A549 (cell line): ENCODE measurements at regions not wholly inside any gene's neighbourhood (a gene's known extent, or its start where the extent isn't known, plus 50 kb on each side); places are given as distances from the start of the nearest gene placed in this dataset.

Experiments used
- ATAC-seq, 2 experiments: fragments of 200-7000 bp in 1 of 2; fragments of >200 bp in 1 of 2; cut with Nextera tagmentation in 1 of 2; cut with Tn5 transposase in 1 of 2; 3 replicates each; pipeline versions ENCODE4 v1.8.0 to v1.9.1; 2018 to 2020; ENCODE audit warnings: mild to moderate bottlenecking in 1 of 2, moderate library complexity in 1 of 2
- CTCF ChIA-PET: fragments of 300-600 bp; sonication (Branson Sonifier 250); formaldehyde crosslinking; extraction: SDS; loops from one replicate; lab custom pipeline; 2021; ENCODE audit warnings: antibody characterized with exemption, inconsistent platforms; lab: Yijun Ruan, JAX
- POLR2A ChIA-PET: fragments of 350-600 bp; formaldehyde crosslinking; extraction: SDS; loops from one replicate; lab custom pipeline; 2021; ENCODE audit warnings: antibody characterized with exemption, inconsistent platforms; lab: Yijun Ruan, JAX
- DNase-seq, 2 experiments: peaks; one replicate each; pipeline versions ENCODE4 v3.0.0 to v3.0.0-alpha.2; 2011 to 2016; ENCODE audit warnings: low read depth in 1 of 2, low spot score in 1 of 2
- FAIRE-seq: peaks from 2 replicates; lab custom pipeline; 2011; peaks lifted over from hg19 to GRCh38; lab: Jason Lieb, UNC
- H3K27ac ChIP-seq, 2 experiments: fragments of >200 bp; sonication (Bioruptor Twin); formaldehyde crosslinking; 3 replicates each; pipeline ENCODE4 v1.5.1; 2016 to 2017
- H3K4me1 ChIP-seq: fragments of >200 bp; sonication (Bioruptor Twin); formaldehyde crosslinking; 3 replicates; pipeline ENCODE4 v1.6.1; 2016
- H3K4me2 ChIP-seq: fragments of >200 bp; sonication (Bioruptor Twin); formaldehyde crosslinking; 3 replicates; pipeline ENCODE4 v1.6.1; 2016
- H3K4me3 ChIP-seq: fragments of >200 bp; sonication (Bioruptor Twin); formaldehyde crosslinking; 3 replicates; pipeline ENCODE4 v1.5.1; 2016
- H3K9me3 ChIP-seq: fragments of >200 bp; sonication (Bioruptor Twin); formaldehyde crosslinking; 3 replicates; pipeline ENCODE4 v1.6.1; 2016
- BHLHE40 ChIP-seq: IDR thresholded peaks from 2 replicates; pipeline ENCODE4 v1.6.1; 2012; ENCODE audit warnings: low read depth, low read length, inconsistent platforms
- CBX8 ChIP-seq: fragments of 200-600 bp; sonication (generic); IDR thresholded peaks from 2 replicates; pipeline ENCODE4 v1.6.1; 2016
- EHF ChIP-seq: fragments of 250-450 bp; sonication (Bioruptor Pico); IDR thresholded peaks from 2 replicates; pipeline ENCODE4 v1.5.0; 2020; ENCODE audit warnings: mild to moderate bottlenecking
- EP300 ChIP-seq, 2 experiments: fragments of >200 bp; sonication (Bioruptor Twin); formaldehyde crosslinking; IDR thresholded peaks; 2 replicates in 1 of 2; 3 replicates in 1 of 2; pipeline ENCODE4 v1.6.1; 2016 to 2017
- FOSB ChIP-seq: fragments of 250-450 bp; sonication (Bioruptor Pico); IDR thresholded peaks from 2 replicates; pipeline ENCODE4 v1.5.0; 2020; ENCODE audit warnings: mild to moderate bottlenecking, moderate library complexity
- HDAC2 ChIP-seq: fragments of 200-600 bp; sonication (generic); IDR thresholded peaks from 2 replicates; pipeline ENCODE4 v1.6.1; 2016
- HEYL ChIP-seq: fragments of 250-450 bp; sonication (Bioruptor Pico); IDR thresholded peaks from 2 replicates; pipeline ENCODE4 v1.8.0; 2021; ENCODE audit warnings: mild to moderate bottlenecking, moderate library complexity
- HOXA7 ChIP-seq: fragments of 250-450 bp; sonication (Bioruptor Pico); IDR thresholded peaks from 2 replicates; pipeline ENCODE4 v1.5.0; 2020; ENCODE audit warnings: mild to moderate bottlenecking, moderate library complexity
- MAFK ChIP-seq: fragments of 450-650 bp; IDR thresholded peaks from 2 replicates; pipeline ENCODE4 v1.6.1; 2014; ENCODE audit not compliant: partially characterized antibody
- MAZ ChIP-seq: fragments of 150-350 bp; IDR thresholded peaks from 2 replicates; pipeline ENCODE4 v1.6.1; 2014; ENCODE audit warnings: antibody characterized with exemption, low read depth, low read length, borderline replicate concordance
- POLR2AphosphoS2 ChIP-seq: conservative IDR thresholded peaks from 2 replicates; pipeline ENCODE4 v1.6.1; 2012; ENCODE audit warnings: low read length, improper control_type of control experiment, inconsistent platforms
- RNF2 ChIP-seq: fragments of 200-600 bp; sonication (generic); IDR thresholded peaks from 2 replicates; pipeline ENCODE4 v1.6.1; 2016; ENCODE audit warnings: low read depth, mild to moderate bottlenecking, antibody characterized with exemption, moderate library complexity, borderline replicate concordance
- SMC3 ChIP-seq: fragments of >200 bp; sonication (Bioruptor Twin); formaldehyde crosslinking; IDR thresholded peaks from 3 replicates; pipeline ENCODE4 v1.6.1; 2018; ENCODE audit warnings: inconsistent platforms
- TP53 ChIP-seq: fragments of 250-450 bp; sonication (Bioruptor Pico); IDR thresholded peaks from 2 replicates; pipeline ENCODE4 v1.5.0; 2021; ENCODE audit warnings: mild to moderate bottlenecking, moderate library complexity
- USF2 ChIP-seq: fragments of 450-650 bp; IDR thresholded peaks from 2 replicates; pipeline ENCODE4 v1.6.1; 2014; ENCODE audit warnings: antibody characterized with exemption
- ZC3H11A ChIP-seq: fragments of 450-650 bp; IDR thresholded peaks from 2 replicates; pipeline ENCODE4 v1.6.1; 2014; ENCODE audit warnings: antibody characterized with exemption, mild to moderate bottlenecking
- ZFP36 ChIP-seq: fragments of 450-650 bp; IDR thresholded peaks from 2 replicates; pipeline ENCODE4 v1.6.1; 2014; ENCODE audit warnings: borderline replicate concordance; ENCODE audit not compliant: partially characterized antibody
- ZNF302 ChIP-seq: fragments of 250-450 bp; sonication (Bioruptor Pico); IDR thresholded peaks from 2 replicates; pipeline ENCODE4 v1.9.0; 2021; ENCODE audit warnings: inconsistent platforms, mild to moderate bottlenecking, moderate library complexity
- WGBS: methylation state at CpG from one replicate; pipeline ENCODE4 v1.1.6; 2017; ENCODE audit errors: missing lambda C conversion rate; 5-methylcytosine and 5-hydroxymethylcytosine counted together
- TF ChIP-seq, protein P1 (sequence below): fragments of 250-450 bp; sonication (Bioruptor Pico); IDR thresholded peaks from 2 replicates; pipeline ENCODE4 v1.5.0; 2021; ENCODE audit warnings: mild to moderate bottlenecking, moderate library complexity, borderline replicate concordance
- TF ChIP-seq, protein P2 (sequence below): fragments of >200 bp; sonication (Bioruptor Twin); formaldehyde crosslinking; IDR thresholded peaks from 3 replicates; pipeline ENCODE4 v1.6.1; 2016
- TF ChIP-seq, protein P3 (sequence below): fragments of >200 bp; sonication (Bioruptor Twin); formaldehyde crosslinking; IDR thresholded peaks from 3 replicates; pipeline ENCODE4 v1.5.1; 2016
- TF ChIP-seq, protein P4 (sequence below): IDR thresholded peaks from 2 replicates; pipeline ENCODE4 v1.6.1; 2012
- TF ChIP-seq, protein P5 (sequence below): fragments of 200-600 bp; sonication (generic); IDR thresholded peaks from 2 replicates; pipeline ENCODE4 v1.6.1; 2016; ENCODE audit warnings: antibody characterized with exemption, mild to moderate bottlenecking, moderate library complexity

GRCh38 chr15:88312941-88313579 is 56.5 kb upstream of the NTRK3 start:
- no peak overlapping the region for H3K4me3 ChIP-seq
- no peak for FAIRE-seq

DNA sequence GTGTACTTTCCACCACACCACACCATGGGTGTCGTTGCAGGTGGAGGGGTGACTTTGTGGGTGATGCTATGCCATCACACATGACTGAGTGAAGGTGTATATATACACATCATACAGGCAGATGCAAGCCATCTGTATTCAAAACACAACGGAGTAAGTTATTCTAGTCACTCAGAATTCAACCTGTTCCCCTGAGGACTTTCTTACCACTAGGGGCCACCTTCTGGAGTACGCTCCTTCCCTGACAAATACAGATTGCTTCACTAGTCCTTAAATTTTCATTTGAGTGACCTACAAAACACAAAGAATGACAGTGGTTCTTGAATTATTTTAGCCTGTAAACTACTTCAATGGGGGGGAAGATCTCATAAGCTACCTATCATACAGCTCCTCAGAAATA is 52.8 kb upstream of the NTRK3 start:
- no peaks in the 10 kb centered on the region for H3K9me3 ChIP-seq
- WGBS, result 50% methylated on average over 3 of the region's 3 CpGs
- CTCF ChIA-PET, result no interaction called here
- ATAC-seq, result peak in 1 of 2 experiments; percentile 46; a peak in 2 of 6 replicates
- H3K4me2 ChIP-seq, result no peak overlapping the region
- no peak overlapping the region for H3K4me3 ChIP-seq
- POLR2A ChIA-PET, result no interaction called here
- TF ChIP-seq BHLHE40 (no peak), SMC3 (no peak), HDAC2 (no peak), CBX8 (no peak), FOSB (CRISPR knock-in tag) (no peak), ZC3H11A (no peak), HOXA7 (CRISPR knock-in tag) (no peak), RNF2 (no peak), ZFP36 (no peak), POLR2AphosphoS2 (no peak)
- TF ChIP-seq, protein P1, sequence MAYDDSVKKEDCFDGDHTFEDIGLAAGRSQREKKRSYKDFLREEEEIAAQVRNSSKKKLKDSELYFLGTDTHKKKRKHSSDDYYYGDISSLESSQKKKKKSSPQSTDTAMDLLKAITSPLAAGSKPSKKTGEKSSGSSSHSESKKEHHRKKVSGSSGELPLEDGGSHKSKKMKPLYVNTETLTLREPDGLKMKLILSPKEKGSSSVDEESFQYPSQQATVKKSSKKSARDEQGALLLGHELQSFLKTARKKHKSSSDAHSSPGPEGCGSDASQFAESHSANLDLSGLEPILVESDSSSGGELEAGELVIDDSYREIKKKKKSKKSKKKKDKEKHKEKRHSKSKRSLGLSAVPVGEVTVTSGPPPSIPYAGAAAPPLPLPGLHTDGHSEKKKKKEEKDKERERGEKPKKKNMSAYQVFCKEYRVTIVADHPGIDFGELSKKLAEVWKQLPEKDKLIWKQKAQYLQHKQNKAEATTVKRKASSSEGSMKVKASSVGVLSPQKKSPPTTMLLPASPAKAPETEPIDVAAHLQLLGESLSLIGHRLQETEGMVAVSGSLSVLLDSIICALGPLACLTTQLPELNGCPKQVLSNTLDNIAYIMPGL, result no peak
- TF ChIP-seq, protein P2, sequence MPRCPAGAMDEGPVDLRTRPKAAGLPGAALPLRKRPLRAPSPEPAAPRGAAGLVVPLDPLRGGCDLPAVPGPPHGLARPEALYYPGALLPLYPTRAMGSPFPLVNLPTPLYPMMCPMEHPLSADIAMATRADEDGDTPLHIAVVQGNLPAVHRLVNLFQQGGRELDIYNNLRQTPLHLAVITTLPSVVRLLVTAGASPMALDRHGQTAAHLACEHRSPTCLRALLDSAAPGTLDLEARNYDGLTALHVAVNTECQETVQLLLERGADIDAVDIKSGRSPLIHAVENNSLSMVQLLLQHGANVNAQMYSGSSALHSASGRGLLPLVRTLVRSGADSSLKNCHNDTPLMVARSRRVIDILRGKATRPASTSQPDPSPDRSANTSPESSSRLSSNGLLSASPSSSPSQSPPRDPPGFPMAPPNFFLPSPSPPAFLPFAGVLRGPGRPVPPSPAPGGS, result no peak
- TF ChIP-seq, all 56 proteins: peak for 0
- Histone ChIP-seq H3K27ac (no peak overlapping the region), H3K4me1 (no peaks in the 10 kb centered on the region)
- DNase-seq (no peak), FAIRE-seq (no peak)

More at GRCh38 chr15:88312941-88313579, 56.5 kb upstream of the NTRK3 start:
- H3K9me3 ChIP-seq, result no peaks in the 10 kb centered on the region
- ATAC-seq, result no peak
- H3K4me1 ChIP-seq, result no peaks in the 10 kb centered on the region
- 19% methylated on average over 7 of the region's 7 CpGs for WGBS
- TF ChIP-seq EHF (CRISPR knock-in tag) (no peak), MAFK (peak; percentile 89), EP300 (IDR thresholded peaks at IDR 0.05) (no peak)
- TF ChIP-seq, all 56 proteins: peak for 1
- DNase-seq, result no peak
- ChIA-PET POLR2A (no interaction called here), CTCF (interaction anchor here (1.4 to 1.6 kb wide), 4 partner anchors 10 to 137 kb away, joined by 3 to 5 read pairs (median 5); no protein-coding TSS in a partner anchor)
- no peak overlapping the region for H3K27ac ChIP-seq
- H3K4me2 ChIP-seq, result no peak overlapping the region

DNA sequence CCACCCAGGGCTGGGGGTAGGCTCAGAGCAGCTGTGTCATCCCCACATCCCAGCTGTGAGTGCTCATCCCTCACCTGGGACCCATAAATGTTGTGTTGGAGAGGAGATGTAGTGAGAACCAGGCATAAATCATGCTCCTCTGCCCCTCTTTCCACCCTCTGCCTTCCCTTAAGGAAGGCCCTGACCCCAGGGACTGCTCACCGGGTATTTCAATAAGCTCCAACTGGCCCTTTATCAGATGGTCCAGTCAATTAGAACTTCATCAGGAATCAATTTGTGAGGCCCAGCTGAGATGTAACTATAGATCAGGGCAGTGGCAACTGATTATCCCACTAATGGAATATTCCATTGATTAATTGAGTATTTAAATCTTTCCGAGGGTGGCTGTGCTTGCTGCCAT is 50.8 kb upstream of the NTRK3 start:
- Histone ChIP-seq H3K27ac (no peak overlapping the region), H3K4me2 (no peak overlapping the region), H3K9me3 (no peaks in the 10 kb centered on the region), H3K4me3 (no peak overlapping the region), H3K4me1 (peaks cover 4% of the 10 kb centered on the region; the same call in 1 of the 3 replicates)
- ATAC-seq (no peak), FAIRE-seq (no peak), DNase-seq (no peak)
- CTCF ChIA-PET, result interaction anchor here (1.0 to 2.0 kb wide), 3 partner anchors 34 to 143 kb away, joined by 4 to 8 read pairs (median 4); no protein-coding TSS in a partner anchor
- POLR2A ChIA-PET, result no interaction called here
- WGBS, result 75% methylated on average over 2 of the region's 2 CpGs
- TF ChIP-seq ZFP36, result no peak
- no peak for TF ChIP-seq ZNF302 (CRISPR knock-in tag)
- TF ChIP-seq HEYL, result no peak
- TF ChIP-seq, protein P3, sequence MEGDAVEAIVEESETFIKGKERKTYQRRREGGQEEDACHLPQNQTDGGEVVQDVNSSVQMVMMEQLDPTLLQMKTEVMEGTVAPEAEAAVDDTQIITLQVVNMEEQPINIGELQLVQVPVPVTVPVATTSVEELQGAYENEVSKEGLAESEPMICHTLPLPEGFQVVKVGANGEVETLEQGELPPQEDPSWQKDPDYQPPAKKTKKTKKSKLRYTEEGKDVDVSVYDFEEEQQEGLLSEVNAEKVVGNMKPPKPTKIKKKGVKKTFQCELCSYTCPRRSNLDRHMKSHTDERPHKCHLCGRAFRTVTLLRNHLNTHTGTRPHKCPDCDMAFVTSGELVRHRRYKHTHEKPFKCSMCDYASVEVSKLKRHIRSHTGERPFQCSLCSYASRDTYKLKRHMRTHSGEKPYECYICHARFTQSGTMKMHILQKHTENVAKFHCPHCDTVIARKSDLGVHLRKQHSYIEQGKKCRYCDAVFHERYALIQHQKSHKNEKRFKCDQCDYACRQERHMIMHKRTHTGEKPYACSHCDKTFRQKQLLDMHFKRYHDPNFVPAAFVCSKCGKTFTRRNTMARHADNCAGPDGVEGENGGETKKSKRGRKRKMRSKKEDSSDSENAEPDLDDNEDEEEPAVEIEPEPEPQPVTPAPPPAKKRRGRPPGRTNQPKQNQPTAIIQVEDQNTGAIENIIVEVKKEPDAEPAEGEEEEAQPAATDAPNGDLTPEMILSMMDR, result no peak
- TF ChIP-seq USF2, result no peak
- TF ChIP-seq MAZ, result no peak
- TF ChIP-seq, protein P4, sequence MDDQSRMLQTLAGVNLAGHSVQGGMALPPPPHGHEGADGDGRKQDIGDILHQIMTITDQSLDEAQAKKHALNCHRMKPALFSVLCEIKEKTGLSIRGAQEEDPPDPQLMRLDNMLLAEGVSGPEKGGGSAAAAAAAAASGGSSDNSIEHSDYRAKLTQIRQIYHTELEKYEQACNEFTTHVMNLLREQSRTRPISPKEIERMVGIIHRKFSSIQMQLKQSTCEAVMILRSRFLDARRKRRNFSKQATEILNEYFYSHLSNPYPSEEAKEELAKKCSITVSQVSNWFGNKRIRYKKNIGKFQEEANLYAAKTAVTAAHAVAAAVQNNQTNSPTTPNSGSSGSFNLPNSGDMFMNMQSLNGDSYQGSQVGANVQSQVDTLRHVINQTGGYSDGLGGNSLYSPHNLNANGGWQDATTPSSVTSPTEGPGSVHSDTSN, result no peak
- TF ChIP-seq, protein P5, sequence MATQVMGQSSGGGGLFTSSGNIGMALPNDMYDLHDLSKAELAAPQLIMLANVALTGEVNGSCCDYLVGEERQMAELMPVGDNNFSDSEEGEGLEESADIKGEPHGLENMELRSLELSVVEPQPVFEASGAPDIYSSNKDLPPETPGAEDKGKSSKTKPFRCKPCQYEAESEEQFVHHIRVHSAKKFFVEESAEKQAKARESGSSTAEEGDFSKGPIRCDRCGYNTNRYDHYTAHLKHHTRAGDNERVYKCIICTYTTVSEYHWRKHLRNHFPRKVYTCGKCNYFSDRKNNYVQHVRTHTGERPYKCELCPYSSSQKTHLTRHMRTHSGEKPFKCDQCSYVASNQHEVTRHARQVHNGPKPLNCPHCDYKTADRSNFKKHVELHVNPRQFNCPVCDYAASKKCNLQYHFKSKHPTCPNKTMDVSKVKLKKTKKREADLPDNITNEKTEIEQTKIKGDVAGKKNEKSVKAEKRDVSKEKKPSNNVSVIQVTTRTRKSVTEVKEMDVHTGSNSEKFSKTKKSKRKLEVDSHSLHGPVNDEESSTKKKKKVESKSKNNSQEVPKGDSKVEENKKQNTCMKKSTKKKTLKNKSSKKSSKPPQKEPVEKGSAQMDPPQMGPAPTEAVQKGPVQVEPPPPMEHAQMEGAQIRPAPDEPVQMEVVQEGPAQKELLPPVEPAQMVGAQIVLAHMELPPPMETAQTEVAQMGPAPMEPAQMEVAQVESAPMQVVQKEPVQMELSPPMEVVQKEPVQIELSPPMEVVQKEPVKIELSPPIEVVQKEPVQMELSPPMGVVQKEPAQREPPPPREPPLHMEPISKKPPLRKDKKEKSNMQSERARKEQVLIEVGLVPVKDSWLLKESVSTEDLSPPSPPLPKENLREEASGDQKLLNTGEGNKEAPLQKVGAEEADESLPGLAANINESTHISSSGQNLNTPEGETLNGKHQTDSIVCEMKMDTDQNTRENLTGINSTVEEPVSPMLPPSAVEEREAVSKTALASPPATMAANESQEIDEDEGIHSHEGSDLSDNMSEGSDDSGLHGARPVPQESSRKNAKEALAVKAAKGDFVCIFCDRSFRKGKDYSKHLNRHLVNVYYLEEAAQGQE, result no peak
- no peak for TF ChIP-seq TP53
